Fibroblast of pulmonary artery (primary cell): ENCODE measurements at regions not wholly inside any gene's neighbourhood (a gene's known extent, or its start where the extent isn't known, plus 50 kb on each side); places are given as distances from the start of the nearest gene placed in this dataset.

ENCODE experiments used
- DNase-seq: peaks from one replicate; pipeline ENCODE4 v3.0.0-alpha.2; 2010; ENCODE audit warnings: low read depth
- H3K4me3 ChIP-seq: replicated peaks from 2 replicates; pipeline ENCODE4 v1.5.1; 2011; ENCODE audit warnings: low read depth, mild to moderate bottlenecking, control low read depth, low read length, moderate library complexity
- TF ChIP-seq, protein P1 (sequence below): IDR thresholded peaks from 2 replicates; pipeline ENCODE4 v1.5.1; 2011; ENCODE audit warnings: mild to moderate bottlenecking, control low read depth, low read length, inconsistent platforms; ENCODE audit errors: missing control alignments

DNA sequence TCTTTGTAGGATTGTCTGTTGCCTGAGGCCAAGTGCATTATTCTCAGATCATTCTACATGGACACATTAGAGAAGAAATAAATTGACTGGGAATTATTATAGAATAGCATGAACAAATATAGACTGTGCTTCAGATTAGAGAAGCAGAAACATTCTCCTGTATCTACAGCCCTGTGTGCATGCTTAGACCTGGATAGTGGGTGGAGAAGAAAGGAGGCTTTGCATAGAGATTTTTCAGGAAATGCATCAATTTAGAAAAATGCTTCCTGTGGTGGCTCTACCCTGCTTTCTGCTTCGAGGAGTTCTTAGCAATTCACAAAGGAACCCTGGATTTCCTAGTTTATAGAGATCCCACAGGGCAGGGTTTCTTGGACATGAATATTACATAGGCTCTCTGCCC lies 66.7 kb downstream of the IRX1 start:
- TF ChIP-seq, protein P1, sequence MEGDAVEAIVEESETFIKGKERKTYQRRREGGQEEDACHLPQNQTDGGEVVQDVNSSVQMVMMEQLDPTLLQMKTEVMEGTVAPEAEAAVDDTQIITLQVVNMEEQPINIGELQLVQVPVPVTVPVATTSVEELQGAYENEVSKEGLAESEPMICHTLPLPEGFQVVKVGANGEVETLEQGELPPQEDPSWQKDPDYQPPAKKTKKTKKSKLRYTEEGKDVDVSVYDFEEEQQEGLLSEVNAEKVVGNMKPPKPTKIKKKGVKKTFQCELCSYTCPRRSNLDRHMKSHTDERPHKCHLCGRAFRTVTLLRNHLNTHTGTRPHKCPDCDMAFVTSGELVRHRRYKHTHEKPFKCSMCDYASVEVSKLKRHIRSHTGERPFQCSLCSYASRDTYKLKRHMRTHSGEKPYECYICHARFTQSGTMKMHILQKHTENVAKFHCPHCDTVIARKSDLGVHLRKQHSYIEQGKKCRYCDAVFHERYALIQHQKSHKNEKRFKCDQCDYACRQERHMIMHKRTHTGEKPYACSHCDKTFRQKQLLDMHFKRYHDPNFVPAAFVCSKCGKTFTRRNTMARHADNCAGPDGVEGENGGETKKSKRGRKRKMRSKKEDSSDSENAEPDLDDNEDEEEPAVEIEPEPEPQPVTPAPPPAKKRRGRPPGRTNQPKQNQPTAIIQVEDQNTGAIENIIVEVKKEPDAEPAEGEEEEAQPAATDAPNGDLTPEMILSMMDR, result no peak
- DNase-seq, result no peak
- H3K4me3 ChIP-seq, result no peak overlapping the region

DNA sequence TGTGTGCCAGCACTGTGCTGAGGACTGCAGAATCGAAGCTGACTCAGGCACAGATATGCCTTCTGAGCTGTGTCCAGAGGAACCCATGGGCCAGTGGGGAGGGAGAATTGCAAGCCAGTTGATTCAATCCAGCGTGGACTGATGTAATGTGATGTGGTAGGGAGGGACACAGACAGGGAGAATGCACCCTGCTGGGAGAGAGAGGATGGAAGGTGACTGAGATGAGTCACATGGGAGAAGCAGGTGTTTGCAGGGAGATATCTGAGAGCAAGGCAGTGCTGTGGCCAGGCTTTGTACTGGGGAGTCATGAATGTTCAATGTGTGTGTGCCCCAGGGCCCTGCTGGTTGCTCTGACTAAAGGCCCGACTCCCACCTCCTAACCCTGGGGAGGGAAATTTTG lies 75.7 kb downstream of the IRX1 start:
- H3K4me3 ChIP-seq, result no peak overlapping the region
- no peak for DNase-seq
- TF ChIP-seq, protein P1, result no peak

DNA sequence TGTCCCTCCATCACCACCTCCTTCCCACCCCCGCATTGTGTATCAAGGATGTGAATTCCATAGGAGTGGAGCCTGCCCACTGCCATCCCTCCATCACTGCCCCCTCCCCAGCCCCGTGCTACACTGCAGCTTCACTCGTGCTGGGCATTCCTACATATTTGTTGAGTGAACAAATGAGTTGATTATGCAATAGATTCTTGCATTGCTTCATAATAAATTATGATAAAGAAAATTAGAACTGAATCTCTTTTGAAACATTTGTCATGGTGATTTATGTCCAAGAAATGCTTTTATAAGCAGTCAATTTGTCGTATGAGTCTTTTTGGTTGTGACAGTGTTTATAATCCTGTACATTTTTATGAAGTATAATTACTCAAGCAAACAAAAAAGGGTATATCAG lies 83.2 kb downstream of the IRX1 start:
- no peak overlapping the region for H3K4me3 ChIP-seq
- TF ChIP-seq, protein P1, result no peak
- DNase-seq, result no peak

DNA sequence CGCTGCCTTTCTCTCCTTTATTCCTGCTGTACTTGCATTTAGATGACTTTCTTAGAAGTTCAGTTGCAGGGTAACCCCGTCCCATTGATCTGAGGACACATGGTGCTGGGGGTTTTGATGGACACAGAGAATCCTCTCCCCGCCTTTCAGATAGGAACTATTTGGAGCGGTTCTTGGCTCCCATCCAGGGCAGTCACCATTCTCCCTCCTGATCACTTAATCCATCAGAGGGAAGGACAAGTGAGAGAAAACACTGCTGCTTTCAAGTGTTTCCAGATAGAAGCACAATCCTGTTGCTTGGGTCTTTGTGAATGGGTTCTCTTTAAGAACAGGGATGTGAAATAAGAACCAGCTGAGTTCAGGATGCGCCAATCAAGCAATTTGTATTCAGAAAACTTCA lies 85.2 kb downstream of the IRX1 start:
- no peak for DNase-seq
- no peak overlapping the region for H3K4me3 ChIP-seq
- TF ChIP-seq, protein P1, result no peak

DNA sequence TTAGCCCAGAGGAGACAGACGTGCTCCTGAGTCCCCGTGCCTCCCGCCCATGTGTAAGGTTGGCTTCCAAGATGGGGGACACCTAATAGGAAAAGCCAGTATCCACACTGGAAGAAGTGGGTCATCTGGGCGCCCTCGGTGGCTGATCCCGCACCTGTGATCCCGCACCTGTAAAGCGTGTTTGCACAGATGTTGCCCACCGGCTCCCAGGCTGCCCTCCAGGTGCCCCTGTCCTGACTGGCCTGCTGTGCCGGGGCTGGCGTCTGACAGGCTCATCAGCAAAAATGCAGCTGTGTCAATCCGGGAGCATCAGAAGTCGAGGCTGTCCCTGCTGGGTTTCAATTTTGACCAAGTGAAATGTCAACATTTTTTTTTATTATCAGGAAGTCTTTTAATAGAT lies 88.5 kb downstream of the IRX1 start:
- H3K4me3 ChIP-seq, result no peak overlapping the region
- no peak for DNase-seq
- TF ChIP-seq, protein P1, result no peak

DNA sequence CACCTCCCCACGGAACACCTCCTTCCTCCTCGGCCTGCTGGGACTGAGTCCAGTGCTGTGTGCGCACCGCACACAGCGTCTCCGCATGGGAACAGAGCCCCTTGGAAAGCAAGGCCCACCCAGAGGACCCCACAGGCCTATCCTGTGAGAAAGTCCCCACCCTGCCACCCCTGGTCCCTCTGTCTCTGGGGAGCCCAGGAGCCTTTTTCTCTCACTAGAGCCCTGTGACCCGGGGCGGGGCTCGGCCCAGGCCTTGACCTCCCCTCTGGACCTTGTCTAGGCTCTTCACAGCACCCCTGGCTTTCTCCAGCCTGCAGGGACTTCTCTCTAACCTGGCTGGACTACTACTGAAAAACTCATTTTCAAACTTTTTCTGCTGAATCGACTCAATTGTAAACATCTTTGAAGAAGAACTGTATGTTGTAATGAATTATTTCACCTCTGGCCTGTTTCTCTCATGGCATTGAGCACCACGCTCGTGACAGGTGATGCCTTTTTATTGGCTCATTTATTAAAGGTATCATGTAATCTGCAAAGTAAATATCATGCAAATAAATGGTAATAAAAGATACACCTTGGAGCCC lies 89.2 kb downstream of the IRX1 start:
- TF ChIP-seq, protein P1, result no peak
- no peak overlapping the region for H3K4me3 ChIP-seq
- DNase-seq, result no peak

DNA sequence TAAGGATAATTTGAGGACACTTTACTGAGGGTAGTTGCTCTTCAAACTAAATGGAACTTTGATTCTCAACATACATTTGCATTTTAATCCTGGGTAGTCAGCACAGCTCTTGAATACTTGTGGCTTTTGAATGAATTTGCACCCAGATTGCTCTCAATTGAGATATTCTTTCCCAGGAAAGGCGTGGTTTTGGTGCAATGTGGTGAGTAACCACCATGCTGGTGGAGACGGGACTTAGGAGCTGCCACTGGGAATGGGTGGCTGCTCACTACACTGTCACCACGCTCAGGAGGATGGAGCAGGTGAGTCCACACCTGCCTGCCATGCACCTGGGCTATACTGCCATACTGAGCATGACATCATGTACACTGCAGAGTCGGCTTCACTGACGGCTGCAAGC lies 99.2 kb downstream of the IRX1 start:
- TF ChIP-seq, protein P1, result no peak
- no peak overlapping the region for H3K4me3 ChIP-seq
- DNase-seq, result no peak
